ENCODE measurements at regions not wholly inside any gene's neighbourhood (a gene's known extent, or its start where the extent isn't known, plus 50 kb on each side); places are given as distances from the start of the nearest gene placed in this dataset.

GRCh38 chr4:74656596-74656995, 137.7 kb downstream of the BTC start:
- TF ChIP-seq MED8 (CRISPR knock-in tag; IDR thresholded peaks at IDR 0.05; ENCODE audit: insufficient replicate concordance) (no peak), EZH2 (conservative IDR thresholded peaks at IDR 0.05; ENCODE audit: low read depth, low read length) (no peak), FOXK1 (CRISPR knock-in tag; IDR thresholded peaks at IDR 0.05; ENCODE audit: borderline replicate concordance, low read depth) (no peak), ZFX (CRISPR knock-in tag; IDR thresholded peaks at IDR 0.05; ENCODE audit: low read depth) (no peak), FOXM1 (CRISPR knock-in tag; IDR thresholded peaks at IDR 0.05) (no peak)
- TF ChIP-seq, protein P1, sequence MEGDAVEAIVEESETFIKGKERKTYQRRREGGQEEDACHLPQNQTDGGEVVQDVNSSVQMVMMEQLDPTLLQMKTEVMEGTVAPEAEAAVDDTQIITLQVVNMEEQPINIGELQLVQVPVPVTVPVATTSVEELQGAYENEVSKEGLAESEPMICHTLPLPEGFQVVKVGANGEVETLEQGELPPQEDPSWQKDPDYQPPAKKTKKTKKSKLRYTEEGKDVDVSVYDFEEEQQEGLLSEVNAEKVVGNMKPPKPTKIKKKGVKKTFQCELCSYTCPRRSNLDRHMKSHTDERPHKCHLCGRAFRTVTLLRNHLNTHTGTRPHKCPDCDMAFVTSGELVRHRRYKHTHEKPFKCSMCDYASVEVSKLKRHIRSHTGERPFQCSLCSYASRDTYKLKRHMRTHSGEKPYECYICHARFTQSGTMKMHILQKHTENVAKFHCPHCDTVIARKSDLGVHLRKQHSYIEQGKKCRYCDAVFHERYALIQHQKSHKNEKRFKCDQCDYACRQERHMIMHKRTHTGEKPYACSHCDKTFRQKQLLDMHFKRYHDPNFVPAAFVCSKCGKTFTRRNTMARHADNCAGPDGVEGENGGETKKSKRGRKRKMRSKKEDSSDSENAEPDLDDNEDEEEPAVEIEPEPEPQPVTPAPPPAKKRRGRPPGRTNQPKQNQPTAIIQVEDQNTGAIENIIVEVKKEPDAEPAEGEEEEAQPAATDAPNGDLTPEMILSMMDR (CRISPR knock-in tag; IDR thresholded peaks at IDR 0.05) = no peak
